Colonic mucosa (tissue), 4 donors: ENCODE measurements at regions not wholly inside any gene's neighbourhood (a gene's known extent, or its start where the extent isn't known, plus 50 kb on each side); places are given as distances from the start of the nearest gene placed in this dataset.
A peak's percentile ranks its signal among the peaks of the same experiment; 100 is the strongest.

Experiments
- DNase-seq: peaks from one replicate; pipeline ENCODE4 v3.0.0-alpha.2; 2020
- H3K27ac ChIP-seq: fragments of 200-600 bp; one replicate; pipeline ENCODE4 v1.8.0; 2021
- H3K27me3 ChIP-seq: fragments of 200-600 bp; one replicate; pipeline ENCODE4 v1.8.0; 2021
- H3K36me3 ChIP-seq: fragments of 200-600 bp; one replicate; pipeline ENCODE4 v1.8.0; 2021
- H3K4me1 ChIP-seq: fragments of 200-600 bp; one replicate; pipeline ENCODE4 v1.8.0; 2021; ENCODE audit warnings: mild to moderate bottlenecking
- H3K4me3 ChIP-seq: fragments of 200-600 bp; one replicate; pipeline ENCODE4 v1.8.0; 2021
- H3K9ac ChIP-seq, 2 donors: one replicate each; pipeline ENCODE4 v1.7.0; 2013; ENCODE audit warnings: control low read depth in 2 of 2, low read depth in 2 of 2, low read length in 2 of 2
- H3K9me3 ChIP-seq: fragments of 200-600 bp; one replicate; pipeline ENCODE4 v1.8.0; 2021
- intact Hi-C: fragments of 100-400 bp; cut with DNase I; formaldehyde crosslinking; loops from one replicate; pipeline ENCODE4 v1.14.1; 2022
- TF ChIP-seq, protein P1 (sequence below): fragments of 200-600 bp; IDR thresholded peaks from one replicate; pipeline ENCODE4 v1.8.0; 2022; ENCODE audit warnings: antibody characterized with exemption, mild to moderate bottlenecking
- donor health status: healthy.
- donor health status: DM: no; HTN: no; CAD: no.
- donor health status: DM: no; HTN: no; CAD: no.

DNA sequence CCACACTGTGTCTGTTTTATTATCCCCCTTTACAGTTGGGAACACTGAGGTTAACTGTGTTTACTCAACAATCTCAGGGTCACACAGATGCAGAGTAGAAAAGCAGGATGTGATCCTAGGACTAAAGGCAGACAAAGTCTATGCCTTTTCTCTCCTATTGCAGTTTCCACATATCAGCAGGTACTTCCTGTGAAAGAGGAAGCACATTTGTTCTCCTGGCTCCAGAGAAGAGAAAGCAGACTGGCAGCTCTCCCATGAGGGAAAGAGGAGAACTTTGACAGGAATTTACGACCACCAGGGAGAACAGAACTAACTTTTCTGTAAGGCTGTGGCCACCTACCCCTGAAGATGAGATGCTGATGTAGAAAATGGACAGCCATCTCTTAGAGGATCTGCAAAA lies 84.2 kb upstream of the TNC start:
- no peak overlapping the region for H3K4me3 ChIP-seq
- no peaks in the 10 kb centered on the region for H3K36me3 ChIP-seq
- no peaks in the 10 kb centered on the region for H3K9me3 ChIP-seq
- H3K27me3 ChIP-seq = no peaks in the 10 kb centered on the region
- H3K4me1 ChIP-seq = no peaks in the 10 kb centered on the region
- no peak for DNase-seq
- H3K9ac ChIP-seq = peak overlapping the region in 1 of 2 donors; percentile 4
- intact Hi-C loops = no loop called here
- no peak overlapping the region for H3K27ac ChIP-seq
- TF ChIP-seq, protein P1, sequence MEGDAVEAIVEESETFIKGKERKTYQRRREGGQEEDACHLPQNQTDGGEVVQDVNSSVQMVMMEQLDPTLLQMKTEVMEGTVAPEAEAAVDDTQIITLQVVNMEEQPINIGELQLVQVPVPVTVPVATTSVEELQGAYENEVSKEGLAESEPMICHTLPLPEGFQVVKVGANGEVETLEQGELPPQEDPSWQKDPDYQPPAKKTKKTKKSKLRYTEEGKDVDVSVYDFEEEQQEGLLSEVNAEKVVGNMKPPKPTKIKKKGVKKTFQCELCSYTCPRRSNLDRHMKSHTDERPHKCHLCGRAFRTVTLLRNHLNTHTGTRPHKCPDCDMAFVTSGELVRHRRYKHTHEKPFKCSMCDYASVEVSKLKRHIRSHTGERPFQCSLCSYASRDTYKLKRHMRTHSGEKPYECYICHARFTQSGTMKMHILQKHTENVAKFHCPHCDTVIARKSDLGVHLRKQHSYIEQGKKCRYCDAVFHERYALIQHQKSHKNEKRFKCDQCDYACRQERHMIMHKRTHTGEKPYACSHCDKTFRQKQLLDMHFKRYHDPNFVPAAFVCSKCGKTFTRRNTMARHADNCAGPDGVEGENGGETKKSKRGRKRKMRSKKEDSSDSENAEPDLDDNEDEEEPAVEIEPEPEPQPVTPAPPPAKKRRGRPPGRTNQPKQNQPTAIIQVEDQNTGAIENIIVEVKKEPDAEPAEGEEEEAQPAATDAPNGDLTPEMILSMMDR = no peak

DNA sequence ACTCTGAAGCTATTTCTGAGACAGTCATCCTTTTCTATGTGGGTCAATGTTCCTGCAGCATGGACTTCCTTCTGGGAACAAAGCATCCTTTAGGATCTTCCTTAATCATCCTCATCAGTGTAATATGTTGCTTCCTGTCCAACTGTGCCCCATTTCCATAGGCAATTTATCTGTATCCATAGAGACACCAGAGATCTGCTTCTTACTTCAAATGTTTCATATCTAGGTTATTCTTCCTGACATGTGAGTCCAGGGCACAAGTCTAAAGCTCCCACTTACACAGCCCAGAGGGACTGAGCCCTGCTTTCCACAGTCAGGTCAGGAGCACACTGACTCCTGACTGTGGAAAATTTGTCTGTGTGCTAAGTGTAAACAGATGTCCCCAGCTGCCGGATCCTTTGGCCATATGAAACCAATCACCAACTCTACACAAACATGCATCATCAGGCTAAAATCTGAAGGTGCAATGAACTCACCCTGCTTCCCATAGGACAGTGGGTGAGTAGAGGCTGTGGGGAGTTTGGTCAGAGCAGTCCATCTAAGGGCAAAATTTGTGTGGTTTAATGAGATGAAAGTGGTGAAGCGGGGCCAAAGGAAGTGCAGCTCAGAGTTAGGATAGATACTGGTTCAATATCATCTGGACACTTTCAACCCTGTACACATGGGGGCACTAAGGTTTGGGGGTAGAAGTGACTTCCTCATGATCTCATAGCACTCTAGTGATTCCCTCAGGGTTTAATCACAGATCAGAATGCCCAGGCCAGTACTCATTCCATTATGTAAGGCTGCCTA lies 85.2 kb upstream of the TNC start:
- H3K36me3 ChIP-seq = no peaks in the 10 kb centered on the region
- DNase-seq = no peak
- intact Hi-C loops = no loop called here
- H3K9me3 ChIP-seq = no peaks in the 10 kb centered on the region
- H3K9ac ChIP-seq = no peak overlapping the region
- H3K27ac ChIP-seq = peak overlapping the region; percentile 35
- H3K27me3 ChIP-seq = no peaks in the 10 kb centered on the region
- H3K4me3 ChIP-seq = no peak overlapping the region
- TF ChIP-seq, protein P1 = no peak
- no peaks in the 10 kb centered on the region for H3K4me1 ChIP-seq

DNA sequence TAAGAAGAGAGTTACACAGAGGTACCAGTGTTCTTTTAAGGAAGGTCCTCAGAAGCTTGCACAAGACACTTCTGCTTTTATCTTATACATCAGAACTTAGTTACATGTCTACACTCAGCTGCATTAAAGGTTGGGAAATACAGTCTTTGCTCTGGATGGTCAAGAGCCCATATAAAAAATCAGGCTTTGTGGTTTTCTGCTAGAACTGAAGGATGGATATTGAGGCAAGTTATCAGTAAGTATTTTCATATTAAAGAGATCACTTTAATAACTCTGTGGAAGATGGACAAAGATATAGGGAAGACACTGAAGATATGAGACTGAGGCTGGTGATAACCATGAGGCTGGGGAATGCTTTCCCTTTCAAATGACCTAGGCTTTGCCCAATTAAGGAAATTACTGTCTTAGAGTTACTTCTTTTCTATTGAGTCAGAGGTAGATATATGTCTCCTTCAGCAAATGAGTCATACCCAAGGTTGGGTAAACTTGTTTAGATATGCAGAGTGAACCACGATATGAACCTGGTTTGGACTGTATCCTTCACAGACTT lies 87.0 kb upstream of the TNC start:
- intact Hi-C loops = no loop called here
- no peaks in the 10 kb centered on the region for H3K4me1 ChIP-seq
- no peak for DNase-seq

DNA sequence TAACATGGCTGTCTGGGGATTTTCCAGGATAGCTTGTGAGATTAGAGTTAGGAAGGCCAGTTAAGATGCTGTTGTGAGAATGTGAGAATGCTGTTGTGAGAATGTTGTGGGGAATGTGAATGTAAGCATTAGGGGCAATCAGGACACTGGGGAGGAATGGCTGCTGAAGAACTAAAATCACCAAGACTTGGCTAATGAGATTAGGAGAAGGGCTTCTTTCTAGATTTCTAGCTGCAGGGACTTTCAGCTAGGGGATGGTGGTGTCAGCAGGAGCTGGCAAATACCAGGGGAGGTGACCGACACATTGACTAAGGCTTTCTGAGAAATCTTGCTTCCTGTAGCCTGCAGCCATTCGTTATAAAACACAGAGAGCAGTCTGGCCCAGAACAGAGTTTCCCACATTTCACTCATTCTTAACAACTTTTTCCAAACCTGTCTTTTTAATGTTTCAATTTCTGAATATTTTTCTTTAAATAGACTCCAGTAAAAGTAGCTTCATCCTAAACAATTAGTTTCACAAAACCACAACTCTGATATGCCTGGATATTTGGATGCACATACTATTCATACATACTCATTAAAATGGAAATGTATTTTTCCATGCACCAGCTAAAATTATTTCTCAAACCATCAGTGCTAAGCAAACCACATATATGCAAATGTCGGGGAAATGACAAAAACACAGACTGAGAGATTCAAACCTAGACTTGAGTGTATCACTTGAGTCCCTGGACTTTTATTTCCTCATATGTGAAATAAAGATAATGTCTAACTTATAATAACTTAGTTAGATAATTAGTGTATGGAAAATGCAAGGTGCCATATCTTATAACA lies 89.3 kb upstream of the TNC start:
- Histone ChIP-seq H3K4me3 (no peak overlapping the region), H3K27me3 (no peaks in the 10 kb centered on the region), H3K27ac (no peak overlapping the region), H3K4me1 (no peaks in the 10 kb centered on the region), H3K36me3 (no peaks in the 10 kb centered on the region), H3K9ac (no peak overlapping the region), H3K9me3 (no peaks in the 10 kb centered on the region)
- DNase-seq = no peak
- TF ChIP-seq, protein P1 = no peak
- intact Hi-C loops = no loop called here

More for the DNA sequence above, 87.0 kb upstream of the TNC start:
- Histone ChIP-seq H3K4me3 (no peak overlapping the region), H3K9me3 (no peaks in the 10 kb centered on the region), H3K9ac (no peak overlapping the region), H3K36me3 (no peaks in the 10 kb centered on the region), H3K27me3 (no peaks in the 10 kb centered on the region), H3K27ac (no peak overlapping the region)
- TF ChIP-seq, protein P1 = no peak

DNA sequence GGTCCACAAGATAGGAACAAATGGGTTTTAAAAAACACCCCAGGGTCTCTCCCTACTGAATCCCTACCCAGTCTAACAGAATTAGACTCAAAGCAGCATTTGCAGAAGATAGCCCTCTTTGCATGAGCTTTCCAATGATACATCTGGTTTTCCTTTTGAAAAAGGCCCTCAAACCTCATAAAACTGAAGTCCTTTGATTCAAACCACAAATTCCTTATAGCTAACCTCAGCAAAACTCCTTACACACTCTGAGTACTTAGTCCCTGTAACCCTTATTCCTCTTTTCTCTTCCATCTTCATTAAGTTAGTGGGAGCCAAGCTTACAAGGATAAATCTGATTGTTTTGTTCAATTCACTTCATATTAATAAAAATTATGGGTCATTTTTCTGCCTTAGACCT lies 90.5 kb upstream of the TNC start:
- no peak overlapping the region for H3K4me3 ChIP-seq
- no peaks in the 10 kb centered on the region for H3K36me3 ChIP-seq
- no peak overlapping the region for H3K9ac ChIP-seq
- no peaks in the 10 kb centered on the region for H3K27me3 ChIP-seq
- no peak for DNase-seq
- no peaks in the 10 kb centered on the region for H3K9me3 ChIP-seq
- H3K27ac ChIP-seq = no peak overlapping the region
- H3K4me1 ChIP-seq = no peaks in the 10 kb centered on the region
- intact Hi-C loops = no loop called here
- TF ChIP-seq, protein P1 = no peak
